K562 (cell line): ENCODE measurements at regions not wholly inside any gene's neighbourhood (a gene's known extent, or its start where the extent isn't known, plus 50 kb on each side); places are given as distances from the start of the nearest gene placed in this dataset.

Experiments
- ATAC-seq: fragments of 200-7000 bp; cut with Tn5 transposase; 3 replicates; pipeline ENCODE4 v1.9.1; 2020; ENCODE audit warnings: moderate library complexity
- BruUV-seq: library from RNA; stranded (reverse); fragments of 400-500 nt; replicated peaks from 2 replicates; lab custom pipeline; 2021; lab: Mats Ljungman, UMichigan
- CTCF ChIA-PET: fragments of 300-600 bp; formaldehyde crosslinking; extraction: SDS; loops from one replicate; lab custom pipeline; 2021; ENCODE audit warnings: low intra/inter-chr PET ratio; lab: Yijun Ruan, JAX
- POLR2A ChIA-PET: fragments of 300-600, 350-650 bp; sonication (Branson Sonifier 250); formaldehyde crosslinking; extraction: SDS; loops from one replicate; lab custom pipeline; 2021; ENCODE audit warnings: antibody characterized with exemption, inconsistent platforms; lab: Yijun Ruan, JAX
- DNase-seq, 4 experiments: peaks; one replicate each; pipeline versions ENCODE4 v3.0.0 to v3.0.0-alpha.2; 2011 to 2018; ENCODE audit warnings: low spot score in 3 of 4, mixed read lengths in 3 of 4; ENCODE audit errors: extremely low read depth in 1 of 4
- FAIRE-seq: peaks from 2 replicates; lab custom pipeline; 2011; peaks lifted over from hg19 to GRCh38; lab: Jason Lieb, UNC
- H2AFZ ChIP-seq: 2 replicates; pipeline ENCODE4 v1.6.0; 2011; ENCODE audit warnings: low read depth, low read length, control low read depth, inconsistent platforms
- H3K27ac ChIP-seq: fragments of 200-600 bp; 3 replicates; pipeline ENCODE4 v1.8.0; 2011; ENCODE audit warnings: low read depth, mild to moderate bottlenecking, control low read depth, inconsistent platforms, low read length, moderate library complexity, mixed read lengths; ENCODE audit errors: extremely low read depth
- H3K27me3 ChIP-seq, 2 experiments: fragments of 300-600 bp in 1 of 2; 2 replicates in 1 of 2; 3 replicates in 1 of 2; pipeline versions ENCODE4 v1.6.0 to v1.8.0; 2011; ENCODE audit warnings: inconsistent platforms in 2 of 2, low read length in 2 of 2, mild to moderate bottlenecking in 1 of 2, mixed read lengths in 1 of 2, moderate library complexity in 1 of 2; ENCODE audit not compliant: control insufficient read depth in 2 of 2, insufficient read depth in 2 of 2
- H3K36me3 ChIP-seq: fragments of 300-600 bp; 3 replicates; pipeline ENCODE4 v1.8.0; 2011; ENCODE audit warnings: mild to moderate bottlenecking, low read length, inconsistent platforms; ENCODE audit not compliant: control insufficient read depth, insufficient read depth
- H3K4me1 ChIP-seq, 2 experiments: fragments of 200-600 bp in 1 of 2; replicated peaks in 1 of 2; 2 replicates in 1 of 2; 3 replicates in 1 of 2; pipeline versions ENCODE4 v1.5.1 to v1.8.0; 2011; ENCODE audit warnings: inconsistent platforms in 2 of 2, low read length in 2 of 2, mild to moderate bottlenecking in 1 of 2, mixed read lengths in 1 of 2, moderate library complexity in 1 of 2; ENCODE audit not compliant: control insufficient read depth in 2 of 2, insufficient read depth in 2 of 2
- H3K4me2 ChIP-seq: 2 replicates; pipeline ENCODE4 v1.6.1; 2011; ENCODE audit warnings: low read length, control low read depth, inconsistent platforms, mixed read lengths; ENCODE audit not compliant: insufficient read depth
- H3K4me3 ChIP-seq: fragments of 200-600 bp; sonication (generic), shearing (Covaris generic); 2 replicates; pipeline ENCODE4 v1.5.1; 2016; ENCODE audit warnings: control low read depth, inconsistent platforms
- H3K79me2 ChIP-seq: fragments of 200-600 bp; 3 replicates; pipeline ENCODE4 v1.8.0; 2011; ENCODE audit warnings: low read length, inconsistent platforms; ENCODE audit not compliant: control insufficient read depth, insufficient read depth
- H3K9ac ChIP-seq, 2 experiments: 2 replicates each; pipeline versions ENCODE4 v1.6.0 to v1.6.1; 2011; ENCODE audit warnings: low read depth in 2 of 2, low read length in 2 of 2, control low read depth in 1 of 2, inconsistent platforms in 1 of 2, mild to moderate bottlenecking in 1 of 2, mixed read lengths in 1 of 2; ENCODE audit not compliant: insufficient read depth in 1 of 2
- H3K9me1 ChIP-seq: one replicate; pipeline ENCODE4 v1.6.0; 2011; ENCODE audit warnings: inconsistent platforms, mild to moderate bottlenecking, low read length, moderate library complexity; ENCODE audit not compliant: control insufficient read depth, insufficient read depth
- H3K9me3 ChIP-seq: replicated peaks from 2 replicates; pipeline ENCODE4 v1.5.1; 2011; ENCODE audit warnings: low read depth, low read length, inconsistent platforms; ENCODE audit not compliant: control insufficient read depth, insufficient read depth
- H4K20me1 ChIP-seq: replicated peaks from 2 replicates; pipeline ENCODE4 v1.6.1; 2011; ENCODE audit warnings: low read length, inconsistent platforms, mixed read lengths; ENCODE audit not compliant: control insufficient read depth, insufficient read depth
- BACH1 ChIP-seq: fragments of 200-800 bp; sonication (Bioruptor generic); IDR thresholded peaks from 2 replicates; pipeline ENCODE4 v1.6.1; 2016; ENCODE audit warnings: missing genetic modification characterization, missing compliant biosample characterization
- FOXM1 ChIP-seq, 2 experiments: fragments of 450-650 bp in 1 of 2; sonication (generic) in 1 of 2; formaldehyde crosslinking in 1 of 2; IDR thresholded peaks; 2 replicates each; pipeline versions ENCODE4 v1.6.1 to v1.9.0; 2017 to 2022; ENCODE audit warnings: low read depth in 2 of 2, mild to moderate bottlenecking in 2 of 2, missing genetic modification reagents in 1 of 2, moderate library complexity in 1 of 2
- HNRNPL ChIP-seq: fragments of 200-400 bp; formaldehyde crosslinking; IDR thresholded peaks from 2 replicates; pipeline ENCODE4 v1.6.1; 2017; ENCODE audit warnings: low read depth, mild to moderate bottlenecking, low read length
- MAFK ChIP-seq: IDR thresholded peaks from 2 replicates; pipeline ENCODE4 v1.6.1; 2011; ENCODE audit warnings: low read length, improper control_type of control experiment
- MCM3 ChIP-seq: fragments of 450-650 bp; IDR thresholded peaks from 2 replicates; pipeline ENCODE4 v1.6.1; 2016
- PHB ChIP-seq: fragments of 250-450 bp; sonication (Bioruptor Pico); IDR thresholded peaks from 2 replicates; pipeline ENCODE4 v1.5.0; 2021
- RBBP5 ChIP-seq: fragments of 200-600 bp; sonication (generic); IDR thresholded peaks from 2 replicates; pipeline ENCODE4 v1.6.1; 2012; ENCODE audit warnings: borderline replicate concordance, mild to moderate bottlenecking, low read length, control low read depth, inconsistent platforms; ENCODE audit not compliant: insufficient read depth, poor library complexity, severe bottlenecking
- RFX7 ChIP-seq: fragments of 250-450 bp; sonication (Bioruptor Pico); IDR thresholded peaks from 2 replicates; pipeline ENCODE4 v1.5.1; 2021; ENCODE audit warnings: mild to moderate bottlenecking
- SMC3 ChIP-seq: conservative IDR thresholded peaks from 2 replicates; pipeline ENCODE4 v1.6.1; 2011; ENCODE audit warnings: low read depth, low read length, improper control_type of control experiment; ENCODE audit not compliant: insufficient read depth
- SRF ChIP-seq, 2 experiments: fragments of 250-450, 450-650 bp in 1 of 2; sonication (Bioruptor Pico) in 1 of 2; sonication (generic) in 1 of 2; formaldehyde crosslinking; IDR thresholded peaks; 2 replicates each; pipeline versions ENCODE4 v1.5.0 to v1.5.1; 2020 to 2022; ENCODE audit warnings: mild to moderate bottlenecking in 1 of 2, missing genetic modification reagents in 1 of 2
- TEAD2 ChIP-seq: fragments of 450-650 bp; IDR thresholded peaks from 2 replicates; pipeline ENCODE4 v1.6.1; 2016; ENCODE audit warnings: missing genetic modification characterization, control low read depth, missing compliant biosample characterization
- ZNF253 ChIP-seq: fragments of 250-450 bp; sonication (Bioruptor Pico); conservative IDR thresholded peaks from 2 replicates; pipeline ENCODE4 v1.6.1; 2021; ENCODE audit warnings: mild to moderate bottlenecking
- ZNF696 ChIP-seq: fragments of 250-450 bp; sonication (Bioruptor Pico); conservative IDR thresholded peaks from 2 replicates; pipeline ENCODE4 v1.4.0; 2020; ENCODE audit warnings: mild to moderate bottlenecking, moderate library complexity
- WGBS: fragments of 100-300 bp; shearing (Covaris generic); methylation state at CpG from one replicate; pipeline ENCODE4 v1.1.6; 2016; ENCODE audit warnings: low coverage, mixed read lengths; ENCODE audit not compliant: insufficient coverage; ENCODE audit errors: missing lambda C conversion rate; 5-methylcytosine and 5-hydroxymethylcytosine counted together
- in situ Hi-C: fragments of 300-500 bp; cut with MboI; formaldehyde crosslinking; loops from 4 replicates; pipeline ENCODE4 v1.15.0; 2018; ENCODE audit warnings: inconsistent platforms, mixed read lengths
- intact Hi-C: fragments of 100-400 bp; cut with micrococcal nuclease; formaldehyde crosslinking; loops from 2 replicates; pipeline ENCODE4 v1.14.2; 2022
- TF ChIP-seq, protein P1 (sequence below): sonication (generic); formaldehyde crosslinking; IDR thresholded peaks from 2 replicates; pipeline ENCODE4 v1.5.0; 2020; ENCODE audit warnings: missing genetic modification reagents
- TF ChIP-seq, protein P2 (sequence below): fragments of 250-450 bp; sonication (Bioruptor Pico); IDR thresholded peaks from 2 replicates; pipeline ENCODE4 v1.8.0; 2021; ENCODE audit warnings: moderate library complexity, mild to moderate bottlenecking, inconsistent platforms
- TF ChIP-seq, protein P3 (sequence below): fragments of 250-450 bp; sonication (Bioruptor Pico); IDR thresholded peaks from 2 replicates; pipeline ENCODE4 v1.4.0; 2020
- TF ChIP-seq, protein P4 (sequence below): IDR thresholded peaks from 3 replicates; pipeline ENCODE4 v1.6.1; 2011; ENCODE audit warnings: borderline replicate concordance, mild to moderate bottlenecking; ENCODE audit not compliant: insufficient read length, insufficient read depth
- TF ChIP-seq, protein P5 (sequence below): sonication (generic); formaldehyde crosslinking; IDR thresholded peaks from 2 replicates; pipeline ENCODE4 v1.8.1; 2023; ENCODE audit warnings: mild to moderate bottlenecking, missing genetic modification reagents

DNA sequence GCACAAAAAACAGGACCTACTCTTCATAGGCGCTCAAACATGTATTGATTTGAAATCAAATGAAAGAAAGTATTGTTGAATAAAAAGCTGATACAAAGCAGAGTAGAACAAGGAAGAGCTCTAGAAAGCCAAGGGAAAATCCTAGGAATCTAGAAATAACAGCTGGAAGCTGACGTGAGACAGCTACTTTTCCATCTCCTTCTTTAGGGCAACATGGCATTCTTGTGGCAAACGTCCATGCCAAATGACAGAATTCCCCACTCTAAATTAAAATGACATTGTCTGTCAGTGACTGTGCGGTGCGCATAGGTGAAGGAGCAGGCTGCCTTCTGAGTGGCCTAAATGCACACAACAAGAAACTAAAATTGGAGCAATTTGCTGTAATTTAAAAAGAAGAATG, 557.4 kb downstream of the SOX11 start (continued):
- TF ChIP-seq TEAD2 (tag) (no peak), ZNF253 (CRISPR knock-in tag) (no peak), FOXM1 (IDR thresholded peaks at IDR 0.05; ENCODE audit: low read depth) (no peak), FOXM1 (CRISPR knock-in tag; IDR thresholded peaks at IDR 0.05; ENCODE audit: low read depth) (no peak)

DNA sequence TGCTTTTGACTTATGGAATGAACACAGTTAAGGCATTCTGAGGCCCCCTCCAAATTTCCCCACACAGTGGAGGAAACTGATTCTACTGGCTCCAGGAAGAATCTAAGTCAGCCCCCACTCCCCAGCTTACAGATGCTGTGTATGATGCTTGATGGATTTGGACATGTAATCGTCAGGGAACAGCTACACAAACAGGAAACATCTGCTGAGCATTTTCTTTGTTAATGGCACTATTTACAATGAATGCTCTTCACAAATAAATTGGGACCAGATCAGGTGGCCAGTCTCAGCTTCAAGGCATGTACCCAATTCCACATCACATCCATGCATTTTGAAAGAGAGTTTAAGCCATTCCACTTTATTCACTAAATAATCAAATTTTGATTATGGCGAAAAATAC, 562.3 kb downstream of the SOX11 start:
- Histone ChIP-seq H3K79me2 (no peaks in the 10 kb centered on the region), H4K20me1 (no peaks in the 10 kb centered on the region), H3K9me1 (no peaks in the 10 kb centered on the region), H3K4me2 (no peak overlapping the region), H3K27ac (no peak overlapping the region), H3K9ac (no peak overlapping the region), H3K9me3 (no peaks in the 10 kb centered on the region), H3K4me3 (no peak overlapping the region), H2AFZ (no peak overlapping the region), H3K27me3 (no peaks in the 10 kb centered on the region), H3K36me3 (no peaks in the 10 kb centered on the region), H3K4me1 (no peaks in the 10 kb centered on the region)
- in situ Hi-C loops: no loop called here
- WGBS: 0% methylated on average over 2 of the region's 2 CpGs
- DNase-seq (no peak), FAIRE-seq (no peak), ATAC-seq (no peak)
- CTCF ChIA-PET: no interaction called here
- no TSS peak for BruUV-seq
- intact Hi-C loops: no loop called here
- POLR2A ChIA-PET: no interaction called here
- TF ChIP-seq BACH1 (tag): no peak
- no peak for TF ChIP-seq MCM3
- TF ChIP-seq, protein P1, sequence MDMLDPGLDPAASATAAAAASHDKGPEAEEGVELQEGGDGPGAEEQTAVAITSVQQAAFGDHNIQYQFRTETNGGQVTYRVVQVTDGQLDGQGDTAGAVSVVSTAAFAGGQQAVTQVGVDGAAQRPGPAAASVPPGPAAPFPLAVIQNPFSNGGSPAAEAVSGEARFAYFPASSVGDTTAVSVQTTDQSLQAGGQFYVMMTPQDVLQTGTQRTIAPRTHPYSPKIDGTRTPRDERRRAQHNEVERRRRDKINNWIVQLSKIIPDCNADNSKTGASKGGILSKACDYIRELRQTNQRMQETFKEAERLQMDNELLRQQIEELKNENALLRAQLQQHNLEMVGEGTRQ (CRISPR knock-in tag): no peak
- no peak for TF ChIP-seq RFX7 (CRISPR knock-in tag)
- TF ChIP-seq, protein P2, sequence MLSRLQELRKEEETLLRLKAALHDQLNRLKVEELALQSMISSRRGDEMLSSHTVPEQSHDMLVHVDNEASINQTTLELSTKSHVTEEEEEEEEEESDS (CRISPR knock-in tag): no peak
- TF ChIP-seq ZNF696 (CRISPR knock-in tag): no peak
- TF ChIP-seq MAFK: no peak
- TF ChIP-seq, protein P3, sequence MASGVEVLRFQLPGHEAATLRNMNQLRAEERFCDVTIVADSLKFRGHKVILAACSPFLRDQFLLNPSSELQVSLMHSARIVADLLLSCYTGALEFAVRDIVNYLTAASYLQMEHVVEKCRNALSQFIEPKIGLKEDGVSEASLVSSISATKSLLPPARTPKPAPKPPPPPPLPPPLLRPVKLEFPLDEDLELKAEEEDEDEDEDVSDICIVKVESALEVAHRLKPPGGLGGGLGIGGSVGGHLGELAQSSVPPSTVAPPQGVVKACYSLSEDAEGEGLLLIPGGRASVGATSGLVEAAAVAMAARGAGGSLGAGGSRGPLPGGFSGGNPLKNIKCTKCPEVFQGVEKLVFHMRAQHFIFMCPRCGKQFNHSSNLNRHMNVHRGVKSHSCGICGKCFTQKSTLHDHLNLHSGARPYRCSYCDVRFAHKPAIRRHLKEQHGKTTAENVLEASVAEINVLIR (CRISPR knock-in tag): no peak
- no peak for TF ChIP-seq RBBP5
- TF ChIP-seq SRF (CRISPR knock-in tag; IDR thresholded peaks at IDR 0.05): no peak
- TF ChIP-seq HNRNPL: no peak
- no peak for TF ChIP-seq PHB (CRISPR knock-in tag)
- TF ChIP-seq, protein P4, sequence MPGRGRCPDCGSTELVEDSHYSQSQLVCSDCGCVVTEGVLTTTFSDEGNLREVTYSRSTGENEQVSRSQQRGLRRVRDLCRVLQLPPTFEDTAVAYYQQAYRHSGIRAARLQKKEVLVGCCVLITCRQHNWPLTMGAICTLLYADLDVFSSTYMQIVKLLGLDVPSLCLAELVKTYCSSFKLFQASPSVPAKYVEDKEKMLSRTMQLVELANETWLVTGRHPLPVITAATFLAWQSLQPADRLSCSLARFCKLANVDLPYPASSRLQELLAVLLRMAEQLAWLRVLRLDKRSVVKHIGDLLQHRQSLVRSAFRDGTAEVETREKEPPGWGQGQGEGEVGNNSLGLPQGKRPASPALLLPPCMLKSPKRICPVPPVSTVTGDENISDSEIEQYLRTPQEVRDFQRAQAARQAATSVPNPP: no peak
- no peak for TF ChIP-seq SMC3
- TF ChIP-seq, protein P5, sequence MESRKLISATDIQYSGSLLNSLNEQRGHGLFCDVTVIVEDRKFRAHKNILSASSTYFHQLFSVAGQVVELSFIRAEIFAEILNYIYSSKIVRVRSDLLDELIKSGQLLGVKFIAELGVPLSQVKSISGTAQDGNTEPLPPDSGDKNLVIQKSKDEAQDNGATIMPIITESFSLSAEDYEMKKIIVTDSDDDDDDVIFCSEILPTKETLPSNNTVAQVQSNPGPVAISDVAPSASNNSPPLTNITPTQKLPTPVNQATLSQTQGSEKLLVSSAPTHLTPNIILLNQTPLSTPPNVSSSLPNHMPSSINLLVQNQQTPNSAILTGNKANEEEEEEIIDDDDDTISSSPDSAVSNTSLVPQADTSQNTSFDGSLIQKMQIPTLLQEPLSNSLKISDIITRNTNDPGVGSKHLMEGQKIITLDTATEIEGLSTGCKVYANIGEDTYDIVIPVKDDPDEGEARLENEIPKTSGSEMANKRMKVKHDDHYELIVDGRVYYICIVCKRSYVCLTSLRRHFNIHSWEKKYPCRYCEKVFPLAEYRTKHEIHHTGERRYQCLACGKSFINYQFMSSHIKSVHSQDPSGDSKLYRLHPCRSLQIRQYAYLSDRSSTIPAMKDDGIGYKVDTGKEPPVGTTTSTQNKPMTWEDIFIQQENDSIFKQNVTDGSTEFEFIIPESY: no peak
